ENCODE measurements at regions not wholly inside any gene's neighbourhood (a gene's known extent, or its start where the extent isn't known, plus 50 kb on each side); places are given as distances from the start of the nearest gene placed in this dataset.

GRCh38 chr6:56807989-56808337 is 146.9 kb upstream of the BEND6 start:
- TF ChIP-seq CTCF (IDR thresholded peaks at IDR 0.05; ENCODE audit: poor library complexity) (no peak), EZH2 (IDR thresholded peaks at IDR 0.05; ENCODE audit: borderline replicate concordance) (no peak), EZH2phosphoT487 (IDR thresholded peaks at IDR 0.05; ENCODE audit: low read depth, severe bottlenecking, unreplicated experiment) (no peak)
